Breast epithelium (tissue), 3 donors: ENCODE measurements at regions not wholly inside any gene's neighbourhood (a gene's known extent, or its start where the extent isn't known, plus 50 kb on each side); places are given as distances from the start of the nearest gene placed in this dataset.

ENCODE experiments used
- CTCF ChIP-seq, 3 donors: fragments of 450-650 bp; IDR thresholded peaks; one replicate each; pipeline ENCODE4 v1.5.1; 2016 to 2017; ENCODE audit warnings: antibody characterized with exemption in 3 of 3, mild to moderate bottlenecking in 3 of 3, moderate library complexity in 3 of 3
- POLR2A ChIP-seq: fragments of 450-650 bp; IDR thresholded peaks from one replicate; pipeline ENCODE4 v1.6.1; 2016; ENCODE audit warnings: antibody characterized with exemption, mild to moderate bottlenecking, moderate library complexity
- POLR2AphosphoS5 ChIP-seq, 3 donors: sonication (generic); formaldehyde crosslinking; IDR thresholded peaks; one replicate each; pipeline ENCODE4 v1.6.1; 2017; ENCODE audit warnings: antibody characterized with exemption in 3 of 3

GRCh38 chr3:87798567-87798947 lies 260.2 kb downstream of the CGGBP1 start:
- no peak for TF ChIP-seq CTCF (IDR thresholded peaks at IDR 0.05)
- no peak for TF ChIP-seq POLR2AphosphoS5 (IDR thresholded peaks at IDR 0.05)
- no peak for TF ChIP-seq POLR2A
